ENCODE measurements at regions not wholly inside any gene's neighbourhood (a gene's known extent, or its start where the extent isn't known, plus 50 kb on each side); places are given as distances from the start of the nearest gene placed in this dataset.
"Not testable (repeated sequence)": the region's sequence is repeated elsewhere in the genome, so short reads cannot be mapped to it uniquely, and the experiment has no call there.

DNA sequence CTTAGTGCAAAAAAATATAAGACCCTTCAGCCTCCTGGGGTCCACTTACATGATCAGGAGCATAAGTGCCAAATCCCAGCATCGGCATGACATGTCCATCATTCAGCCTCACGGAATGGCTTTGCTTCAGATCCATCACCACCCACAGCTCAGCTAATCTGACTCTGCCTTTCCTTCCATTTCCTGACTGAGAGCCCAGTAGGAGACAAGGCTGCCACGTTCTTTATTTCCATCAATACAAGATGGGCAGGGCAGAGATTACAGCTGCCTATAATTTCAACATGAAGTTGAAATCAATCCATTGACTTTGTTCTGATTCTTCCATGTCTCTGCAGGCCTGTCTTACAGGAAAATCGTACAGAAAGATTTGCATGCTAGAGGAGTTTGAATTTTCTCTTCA is 76.4 kb upstream of the UCN3 start:
- H3K27ac ChIP-seq = no peak overlapping the region
- no peaks in the 10 kb centered on the region for H3K9me3 ChIP-seq
- H3K4me3 ChIP-seq = no peak overlapping the region
- H3K4me1 ChIP-seq = peaks cover 10 to 44% of the 10 kb centered on the region in 2 donors
- ATAC-seq (no peak), DNase-seq (no peak)
- TF ChIP-seq CTCF (IDR thresholded peaks at IDR 0.05) = no peak
- intact Hi-C loops (cut with DNase I) = no loop called here
- H3K36me3 ChIP-seq = no peaks in the 10 kb centered on the region
- H3K27me3 ChIP-seq = no peaks in the 10 kb centered on the region

DNA sequence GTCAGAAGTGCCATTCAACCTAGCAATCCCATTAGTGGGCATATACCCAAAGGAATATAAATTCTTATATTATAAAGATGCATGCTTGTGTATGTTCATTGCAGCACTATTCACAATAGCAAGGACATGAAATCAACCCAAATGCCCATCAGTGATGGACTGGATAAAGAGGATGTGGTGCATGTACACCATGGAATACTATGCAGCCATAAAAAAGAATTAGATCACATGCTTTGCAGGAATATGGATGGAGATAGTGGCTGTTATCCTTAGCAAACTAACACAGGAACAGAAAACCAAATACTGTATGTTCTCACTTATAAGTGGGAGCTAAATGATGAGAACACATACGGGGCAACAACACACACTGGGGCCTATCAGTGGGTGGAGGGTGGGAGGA is 75.5 kb upstream of the UCN3 start:
- H3K27me3 ChIP-seq; H3K27ac ChIP-seq; intact Hi-C loops (cut with DNase I); H3K9me3 ChIP-seq; DNase-seq; H3K4me3 ChIP-seq; ATAC-seq; H3K36me3 ChIP-seq: not testable (repeated sequence)
- peaks cover 10 to 44% of the 10 kb centered on the region in 2 donors for H3K4me1 ChIP-seq

- Histone ChIP-seq H3K4me3 (no peak overlapping the region), H3K9me3 (no peaks in the 10 kb centered on the region), H3K4me1 (peaks cover 10 to 44% of the 10 kb centered on the region in 2 donors), H3K27me3 (no peaks in the 10 kb centered on the region), H3K27ac (peak overlapping the region; percentile 70 to 92), H3K36me3 (no peaks in the 10 kb centered on the region)
- DNase-seq (peak in 2 of 4 donors; percentile 79), ATAC-seq (peak; percentile 80)
- no peak for TF ChIP-seq CTCF (IDR thresholded peaks at IDR 0.05)
- intact Hi-C loops (cut with DNase I) = no loop called here
Observed at GRCh38 chr10:5291501-5292195, 73.1 kb upstream of the UCN3 start.

DNA sequence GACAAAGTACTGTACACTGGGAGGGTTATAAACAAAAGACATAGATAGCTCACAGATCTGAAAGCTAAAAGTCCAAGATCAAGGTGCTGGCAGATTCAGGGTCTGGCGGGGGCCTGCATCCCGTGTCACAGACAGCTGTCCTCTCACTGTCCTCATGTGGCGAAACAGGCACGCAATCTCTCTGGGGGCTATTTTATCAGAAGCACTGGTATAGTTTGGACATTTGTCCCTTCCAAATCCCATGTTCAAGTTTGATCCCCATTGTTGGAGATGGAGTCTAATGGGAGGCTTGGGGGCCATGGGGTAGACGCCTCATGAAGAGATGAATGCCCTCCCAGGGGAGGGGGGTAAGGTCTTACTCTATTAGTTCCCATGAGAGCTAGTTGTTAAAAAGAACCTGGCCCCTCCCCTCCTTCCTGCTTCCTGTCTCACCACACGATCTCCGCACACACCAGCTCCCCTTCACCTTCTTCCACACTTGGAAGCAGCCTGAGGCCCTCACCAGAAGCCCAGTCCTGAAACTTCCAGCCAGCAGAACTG is 72.5 kb upstream of the UCN3 start:
- Histone ChIP-seq H3K27me3 (no peaks in the 10 kb centered on the region), H3K9me3 (no peaks in the 10 kb centered on the region), H3K27ac (peak overlapping the region; percentile 70 to 92), H3K4me1 (peaks cover 10 to 50% of the 10 kb centered on the region in 2 donors), H3K36me3 (no peaks in the 10 kb centered on the region), H3K4me3 (no peak overlapping the region)
- ATAC-seq = peak; percentile 26
- intact Hi-C loops (cut with DNase I) = no loop called here
- no peak for DNase-seq
- TF ChIP-seq CTCF (IDR thresholded peaks at IDR 0.05) = no peak

DNA sequence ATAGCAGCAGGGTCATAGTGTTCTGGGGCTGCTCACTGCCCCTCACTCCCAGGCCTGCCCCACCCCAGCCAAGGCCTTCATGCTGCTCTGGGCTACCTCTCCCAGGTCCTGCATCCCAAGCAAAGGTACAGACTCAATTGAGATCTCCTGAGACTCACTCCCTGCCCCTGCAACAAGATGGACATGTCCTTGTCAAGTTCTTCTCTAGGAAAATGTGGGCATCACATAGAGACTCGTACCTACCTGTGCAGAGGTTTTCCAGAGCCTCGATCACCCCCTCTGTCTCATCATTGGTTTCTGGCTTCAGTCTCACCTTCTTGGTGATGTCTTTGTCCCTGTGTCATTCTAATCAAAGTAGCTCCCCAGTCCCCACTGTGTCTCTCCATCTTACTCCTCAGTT is 71.8 kb upstream of the UCN3 start:
- H3K4me1 ChIP-seq = peaks cover 10 to 57% of the 10 kb centered on the region in 2 donors
- ATAC-seq; intact Hi-C loops (cut with DNase I); H3K36me3 ChIP-seq; H3K9me3 ChIP-seq; DNase-seq; H3K4me3 ChIP-seq; H3K27me3 ChIP-seq: not testable (repeated sequence)
- H3K27ac ChIP-seq = peak overlapping the region in 1 of 2 donors; percentile 92

DNA sequence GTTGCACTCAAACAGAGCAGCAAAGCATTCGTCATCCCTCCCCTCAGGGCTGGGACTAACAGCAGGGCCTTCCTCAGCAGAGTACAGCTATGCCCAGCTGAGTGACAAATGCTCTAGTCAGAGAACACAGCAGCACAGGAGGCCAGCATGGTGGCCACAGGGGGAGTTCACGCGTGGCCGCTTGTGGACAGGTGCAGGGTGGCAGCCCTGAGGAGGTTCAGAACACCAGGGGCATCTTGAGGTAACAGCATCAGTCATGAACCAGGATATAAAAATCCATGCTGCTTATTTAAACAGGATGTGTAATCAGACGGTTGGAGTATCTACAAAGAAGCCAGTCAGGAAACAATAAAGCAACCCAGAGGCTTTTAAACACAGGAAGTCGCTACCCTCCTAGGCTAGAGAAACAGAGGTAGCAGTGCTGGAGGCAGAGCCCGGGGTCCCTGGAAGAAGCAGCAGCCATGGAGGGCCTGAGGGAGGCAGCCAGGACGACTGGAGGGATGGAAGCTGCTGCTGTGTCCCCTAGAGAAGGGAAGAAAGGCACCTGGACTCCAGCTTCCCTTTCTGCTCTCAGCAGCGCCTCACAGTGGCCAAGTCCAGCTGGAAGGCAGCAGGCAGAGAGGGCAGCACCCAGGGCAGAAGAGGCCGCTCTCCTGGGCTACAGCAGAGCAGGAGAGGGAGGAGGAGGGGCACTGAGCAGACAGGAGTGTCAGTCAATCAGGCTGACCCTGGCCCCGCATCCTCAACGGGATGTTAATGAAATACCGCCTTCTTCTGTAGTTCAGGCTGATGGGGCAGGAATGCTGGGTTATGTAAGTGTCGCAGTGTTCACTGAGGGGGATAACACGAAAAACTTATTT is 70.8 kb upstream of the UCN3 start:
- no peaks in the 10 kb centered on the region for H3K9me3 ChIP-seq
- no peaks in the 10 kb centered on the region for H3K27me3 ChIP-seq
- peaks cover 10 to 64% of the 10 kb centered on the region in 2 donors for H3K4me1 ChIP-seq
- peak overlapping the region; percentile 53 to 92 for H3K27ac ChIP-seq
- intact Hi-C loops (cut with DNase I) = no loop called here
- peak in 1 of 2 donors; percentile 60 for TF ChIP-seq CTCF (IDR thresholded peaks at IDR 0.05)
- DNase-seq (peak in 2 of 4 donors; percentile 78 to 93), ATAC-seq (peak; percentile 70)
- no peak overlapping the region for H3K4me3 ChIP-seq
- no peaks in the 10 kb centered on the region for H3K36me3 ChIP-seq

Data from left lung (tissue), 4 donors.